ENCODE measurements at regions not wholly inside any gene's neighbourhood (a gene's known extent, or its start where the extent isn't known, plus 50 kb on each side); places are given as distances from the start of the nearest gene placed in this dataset.
A peak's percentile ranks its signal among the peaks of the same experiment; 100 is the strongest.

GRCh38 chr12:126106706-126107105 lies 1041.5 kb downstream of the AACS start:
- intact Hi-C loops (cut with DNase I), result no loop called here
- DNase-seq, result no peak

- intact Hi-C loops (cut with DNase I), result no loop called here
These were observed 1042.4 kb downstream of the AACS start for GRCh38 chr12:126107659-126108058.

GRCh38 chr12:126108247-126108646 lies 1043.0 kb downstream of the AACS start:
- DNase-seq, result no peak
- intact Hi-C loops (cut with DNase I), result no loop called here

More at GRCh38 chr12:126107659-126108058, 1042.4 kb downstream of the AACS start:
- no peak for DNase-seq

GRCh38 chr12:126112141-126112540 lies 1046.9 kb downstream of the AACS start:
- intact Hi-C loops (cut with DNase I), result no loop called here
- DNase-seq, result no peak

- intact Hi-C loops (cut with DNase I), result no loop called here
- no peak for DNase-seq
These were observed 1047.6 kb downstream of the AACS start for GRCh38 chr12:126112849-126113248.

GRCh38 chr12:126114441-126114840 lies 1049.2 kb downstream of the AACS start:
- no peak for DNase-seq
- intact Hi-C loops (cut with DNase I), result no loop called here

GRCh38 chr12:126117502-126117901 lies 1052.3 kb downstream of the AACS start:
- no peak for DNase-seq
- intact Hi-C loops (cut with DNase I), result no loop called here

GRCh38 chr12:126139355-126139754 lies 1074.1 kb downstream of the AACS start:
- DNase-seq, result no peak
- intact Hi-C loops (cut with DNase I), result no loop called here

GRCh38 chr12:126144603-126145002 lies 1079.4 kb downstream of the AACS start:
- no peak for DNase-seq
- intact Hi-C loops (cut with DNase I), result no loop called here

- intact Hi-C loops (cut with DNase I), result no loop called here
- DNase-seq, result no peak
These were observed 1082.1 kb downstream of the AACS start for GRCh38 chr12:126147321-126147720.

GRCh38 chr12:126156806-126157574 lies 1091.8 kb downstream of the AACS start:
- intact Hi-C loops (cut with DNase I), result no loop called here
- DNase-seq, result peak in 8 of 10 donors; percentile 42 to 92 (median 58)

GRCh38 chr12:126157575-126157966 lies 1092.3 kb downstream of the AACS start:
- intact Hi-C loops (cut with DNase I), result no loop called here
- DNase-seq, result no peak

- intact Hi-C loops (cut with DNase I), result no loop called here
- no peak for DNase-seq
These were observed 1093.9 kb downstream of the AACS start for GRCh38 chr12:126159139-126159538.

- DNase-seq, result no peak
- intact Hi-C loops (cut with DNase I), result no loop called here
These were observed 1095.7 kb downstream of the AACS start for GRCh38 chr12:126160912-126161311.

- no peak for DNase-seq
- intact Hi-C loops (cut with DNase I), result no loop called here
These were observed 1098.7 kb downstream of the AACS start for GRCh38 chr12:126163984-126164383.

- intact Hi-C loops (cut with DNase I), result no loop called here
- DNase-seq, result no peak
These were observed 1106.8 kb downstream of the AACS start for GRCh38 chr12:126171937-126172559.

- DNase-seq, result no peak
- intact Hi-C loops (cut with DNase I), result no loop called here
These were observed 1117.5 kb downstream of the AACS start for GRCh38 chr12:126182619-126183236.

- no peak for DNase-seq
- intact Hi-C loops (cut with DNase I), result no loop called here
These were observed 1119.8 kb downstream of the AACS start for GRCh38 chr12:126185025-126185424.

- intact Hi-C loops (cut with DNase I), result no loop called here
- DNase-seq, result no peak
These were observed 1124.6 kb downstream of the AACS start for GRCh38 chr12:126189856-126190255.

GRCh38 chr12:126191031-126191891 lies 1126.0 kb downstream of the AACS start:
- intact Hi-C loops (cut with DNase I), result no loop called here
- DNase-seq, result peak in 8 of 10 donors; percentile 13 to 88 (median 33)

GRCh38 chr12:126191949-126192348 lies 1126.7 kb downstream of the AACS start:
- DNase-seq, result no peak
- intact Hi-C loops (cut with DNase I), result no loop called here
